ENCODE measurements at regions not wholly inside any gene's neighbourhood (a gene's known extent, or its start where the extent isn't known, plus 50 kb on each side); places are given as distances from the start of the nearest gene placed in this dataset.

- Histone ChIP-seq H3K79me2 (ENCODE audit: low read depth) (no peaks in the 10 kb centered on the region), H3K4me2 (no peak overlapping the region), H3F3A (ENCODE audit: insufficient read depth, low read depth) (no peaks in the 10 kb centered on the region), H3K4me3 (no peak overlapping the region), H3K27ac (no peak overlapping the region), H3K4me1 (replicated peaks; ENCODE audit: insufficient read depth) (no peaks in the 10 kb centered on the region), H3K9me3 (ENCODE audit: insufficient read depth, low read depth) (no peaks in the 10 kb centered on the region), H3K36me3 (ENCODE audit: low read depth) (no peaks in the 10 kb centered on the region), H4K20me1 (ENCODE audit: insufficient read depth) (no peaks in the 10 kb centered on the region), H3K9me2 (ENCODE audit: insufficient read depth) (no peaks in the 10 kb centered on the region), H2AFZ (no peak overlapping the region), H3K27me3 (ENCODE audit: insufficient read depth, low read depth) (peaks cover 8% of the 10 kb centered on the region)
- BruUV-seq (replicated peaks), result no TSS peak
- intact Hi-C loops (cut with micrococcal nuclease; ENCODE audit: unreplicated experiment), result no loop called here
- TF ChIP-seq CTCF (conservative IDR thresholded peaks at IDR 0.05) (no peak), EZH2 (IDR thresholded peaks at IDR 0.05; ENCODE audit: low read depth) (no peak)
- ChIA-PET POLR2A (ENCODE audit: unreplicated experiment) (no interaction called here), CTCF (no interaction called here)
- DNase-seq, result no peak
Observed at GRCh38 chr9:117886616-117887015, 182.4 kb downstream of the TLR4 start.

DNA sequence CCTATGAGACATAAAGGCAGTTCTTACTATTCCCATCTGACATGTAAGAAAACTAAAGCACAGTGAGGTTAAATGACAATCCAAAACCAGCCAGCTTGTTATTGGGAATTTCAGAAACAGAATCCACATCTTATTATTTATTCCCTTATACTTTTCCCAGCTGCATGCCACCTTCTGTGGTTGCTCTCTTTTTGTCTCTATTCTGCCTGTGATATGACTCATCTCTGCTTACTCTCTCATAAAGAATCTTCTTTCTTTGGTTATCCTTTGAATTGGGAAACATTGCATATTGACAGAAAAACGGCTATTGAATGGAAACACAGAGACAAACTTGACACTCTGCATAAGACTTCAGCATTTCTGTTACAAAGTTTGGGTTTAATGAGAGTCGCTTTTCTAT is 183.2 kb downstream of the TLR4 start:
- ChIA-PET CTCF (no interaction called here), POLR2A (ENCODE audit: unreplicated experiment) (no interaction called here)
- Histone ChIP-seq H3F3A (ENCODE audit: insufficient read depth, low read depth) (no peaks in the 10 kb centered on the region), H2AFZ (no peak overlapping the region), H3K36me3 (ENCODE audit: low read depth) (no peaks in the 10 kb centered on the region), H3K79me2 (ENCODE audit: low read depth) (no peaks in the 10 kb centered on the region), H3K4me2 (no peak overlapping the region), H3K4me1 (replicated peaks; ENCODE audit: insufficient read depth) (no peaks in the 10 kb centered on the region), H3K9me3 (ENCODE audit: insufficient read depth, low read depth) (no peaks in the 10 kb centered on the region), H3K4me3 (no peak overlapping the region), H3K27me3 (ENCODE audit: insufficient read depth, low read depth) (peaks cover 2% of the 10 kb centered on the region), H3K27ac (no peak overlapping the region), H3K9me2 (ENCODE audit: insufficient read depth) (no peaks in the 10 kb centered on the region), H4K20me1 (ENCODE audit: insufficient read depth) (no peaks in the 10 kb centered on the region)
- intact Hi-C loops (cut with micrococcal nuclease; ENCODE audit: unreplicated experiment), result no loop called here
- no TSS peak for BruUV-seq (replicated peaks)
- no peak for TF ChIP-seq CTCF (conservative IDR thresholded peaks at IDR 0.05)
- TF ChIP-seq EZH2 (IDR thresholded peaks at IDR 0.05; ENCODE audit: low read depth), result no peak
- DNase-seq, result no peak

DNA sequence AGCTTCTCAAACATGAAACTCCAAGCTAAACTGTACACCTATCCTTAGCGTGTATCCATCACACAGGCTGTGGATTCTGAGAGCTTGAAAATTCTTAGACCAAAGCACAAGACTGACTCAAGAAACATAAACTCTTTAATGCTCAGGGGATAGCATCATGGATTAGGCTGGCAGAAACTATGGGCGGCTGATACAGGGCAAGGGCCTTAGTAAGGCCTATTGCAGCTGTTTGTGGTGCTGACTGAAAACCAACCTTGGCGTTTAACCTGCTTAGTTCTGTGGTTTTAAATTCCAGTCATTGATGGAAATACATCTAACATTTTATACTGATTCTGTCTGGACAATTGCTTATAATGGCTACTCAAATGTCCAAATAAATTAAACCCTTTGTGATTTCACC is 183.7 kb downstream of the TLR4 start:
- CTCF ChIA-PET, result no interaction called here
- Histone ChIP-seq H2AFZ (no peak overlapping the region), H3K4me3 (no peak overlapping the region), H4K20me1 (ENCODE audit: insufficient read depth) (no peaks in the 10 kb centered on the region), H3K9me2 (ENCODE audit: insufficient read depth) (no peaks in the 10 kb centered on the region), H3K27me3 (ENCODE audit: insufficient read depth, low read depth) (no peaks in the 10 kb centered on the region), H3K36me3 (ENCODE audit: low read depth) (no peaks in the 10 kb centered on the region), H3K27ac (no peak overlapping the region), H3K79me2 (ENCODE audit: low read depth) (no peaks in the 10 kb centered on the region), H3K4me1 (replicated peaks; ENCODE audit: insufficient read depth) (no peaks in the 10 kb centered on the region), H3K4me2 (no peak overlapping the region), H3K9me3 (ENCODE audit: insufficient read depth, low read depth) (no peaks in the 10 kb centered on the region), H3F3A (ENCODE audit: insufficient read depth, low read depth) (no peaks in the 10 kb centered on the region)
- no peak for DNase-seq
- intact Hi-C loops (cut with micrococcal nuclease; ENCODE audit: unreplicated experiment), result no loop called here
- TF ChIP-seq CTCF (conservative IDR thresholded peaks at IDR 0.05), result no peak
- BruUV-seq (replicated peaks), result no TSS peak
- POLR2A ChIA-PET (ENCODE audit: unreplicated experiment), result no interaction called here
